Testis (tissue), 2 donors: ENCODE measurements at regions not wholly inside any gene's neighbourhood (a gene's known extent, or its start where the extent isn't known, plus 50 kb on each side); places are given as distances from the start of the nearest gene placed in this dataset.

Experiments used
- POLR2A ChIP-seq: fragments of 450-650 bp; IDR thresholded peaks from one replicate; pipeline ENCODE4 v1.6.1; 2017; ENCODE audit warnings: antibody characterized with exemption, mild to moderate bottlenecking, moderate library complexity
- TF ChIP-seq, protein P1 (sequence below), 3 experiments: fragments of 450-650 bp in 2 of 3; fragments of 200-600 bp in 1 of 3; sonication (generic) in 1 of 3; IDR thresholded peaks; one replicate each; pipeline ENCODE4 v1.5.1; 2016 to 2019; ENCODE audit warnings: antibody characterized with exemption in 3 of 3, mild to moderate bottlenecking in 2 of 3, moderate library complexity in 1 of 3

DNA sequence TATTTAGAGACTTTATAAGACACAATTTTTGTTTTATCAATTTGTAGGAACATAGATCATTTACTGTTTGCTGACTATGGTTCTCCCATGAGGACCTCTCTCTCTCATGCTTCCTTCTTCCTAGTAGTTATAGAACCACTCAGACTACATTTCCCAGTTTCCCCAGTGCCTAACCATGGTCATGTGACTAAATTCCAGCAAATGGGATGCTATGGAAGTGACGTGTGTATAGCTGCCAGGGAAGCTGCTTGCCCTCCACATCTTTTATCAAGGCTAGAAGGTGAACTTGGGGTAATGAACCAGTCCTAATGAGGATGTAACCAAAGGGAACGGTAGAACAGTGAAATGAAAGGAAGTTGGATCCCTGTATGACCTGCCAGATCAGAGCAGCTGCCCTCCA lies 184.0 kb downstream of the MIS18A start:
- TF ChIP-seq, protein P1, sequence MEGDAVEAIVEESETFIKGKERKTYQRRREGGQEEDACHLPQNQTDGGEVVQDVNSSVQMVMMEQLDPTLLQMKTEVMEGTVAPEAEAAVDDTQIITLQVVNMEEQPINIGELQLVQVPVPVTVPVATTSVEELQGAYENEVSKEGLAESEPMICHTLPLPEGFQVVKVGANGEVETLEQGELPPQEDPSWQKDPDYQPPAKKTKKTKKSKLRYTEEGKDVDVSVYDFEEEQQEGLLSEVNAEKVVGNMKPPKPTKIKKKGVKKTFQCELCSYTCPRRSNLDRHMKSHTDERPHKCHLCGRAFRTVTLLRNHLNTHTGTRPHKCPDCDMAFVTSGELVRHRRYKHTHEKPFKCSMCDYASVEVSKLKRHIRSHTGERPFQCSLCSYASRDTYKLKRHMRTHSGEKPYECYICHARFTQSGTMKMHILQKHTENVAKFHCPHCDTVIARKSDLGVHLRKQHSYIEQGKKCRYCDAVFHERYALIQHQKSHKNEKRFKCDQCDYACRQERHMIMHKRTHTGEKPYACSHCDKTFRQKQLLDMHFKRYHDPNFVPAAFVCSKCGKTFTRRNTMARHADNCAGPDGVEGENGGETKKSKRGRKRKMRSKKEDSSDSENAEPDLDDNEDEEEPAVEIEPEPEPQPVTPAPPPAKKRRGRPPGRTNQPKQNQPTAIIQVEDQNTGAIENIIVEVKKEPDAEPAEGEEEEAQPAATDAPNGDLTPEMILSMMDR (IDR thresholded peaks at IDR 0.05), result no peak
- TF ChIP-seq POLR2A, result no peak
